ENCODE measurements at regions not wholly inside any gene's neighbourhood (a gene's known extent, or its start where the extent isn't known, plus 50 kb on each side); places are given as distances from the start of the nearest gene placed in this dataset.

DNA sequence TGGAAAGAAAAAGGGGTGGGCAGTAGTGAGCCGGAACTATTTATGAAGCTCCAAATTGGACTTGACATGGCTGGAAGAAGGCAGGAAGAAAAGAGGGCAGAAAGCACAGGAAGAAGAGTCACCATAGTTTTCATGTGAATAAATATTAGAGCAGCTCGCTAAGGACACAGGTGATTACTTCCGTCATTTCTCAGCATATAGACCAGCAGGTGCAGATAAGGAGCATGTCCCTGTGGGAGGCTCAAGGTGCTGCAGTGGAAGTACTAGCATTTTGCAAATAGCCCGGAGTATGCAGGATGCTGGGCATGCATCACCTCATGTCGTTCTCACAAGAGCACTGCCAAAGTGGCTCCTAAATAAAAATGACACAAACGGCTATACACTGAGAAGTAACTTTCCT lies 71.3 kb upstream of the HTR4 start:
- TF ChIP-seq, protein P1, sequence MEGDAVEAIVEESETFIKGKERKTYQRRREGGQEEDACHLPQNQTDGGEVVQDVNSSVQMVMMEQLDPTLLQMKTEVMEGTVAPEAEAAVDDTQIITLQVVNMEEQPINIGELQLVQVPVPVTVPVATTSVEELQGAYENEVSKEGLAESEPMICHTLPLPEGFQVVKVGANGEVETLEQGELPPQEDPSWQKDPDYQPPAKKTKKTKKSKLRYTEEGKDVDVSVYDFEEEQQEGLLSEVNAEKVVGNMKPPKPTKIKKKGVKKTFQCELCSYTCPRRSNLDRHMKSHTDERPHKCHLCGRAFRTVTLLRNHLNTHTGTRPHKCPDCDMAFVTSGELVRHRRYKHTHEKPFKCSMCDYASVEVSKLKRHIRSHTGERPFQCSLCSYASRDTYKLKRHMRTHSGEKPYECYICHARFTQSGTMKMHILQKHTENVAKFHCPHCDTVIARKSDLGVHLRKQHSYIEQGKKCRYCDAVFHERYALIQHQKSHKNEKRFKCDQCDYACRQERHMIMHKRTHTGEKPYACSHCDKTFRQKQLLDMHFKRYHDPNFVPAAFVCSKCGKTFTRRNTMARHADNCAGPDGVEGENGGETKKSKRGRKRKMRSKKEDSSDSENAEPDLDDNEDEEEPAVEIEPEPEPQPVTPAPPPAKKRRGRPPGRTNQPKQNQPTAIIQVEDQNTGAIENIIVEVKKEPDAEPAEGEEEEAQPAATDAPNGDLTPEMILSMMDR (IDR thresholded peaks at IDR 0.05) = no peak
- no peak for TF ChIP-seq EZH2phosphoT487 (IDR thresholded peaks at IDR 0.05)
- TF ChIP-seq EZH2 (IDR thresholded peaks at IDR 0.05) = no peak
